ENCODE measurements at regions not wholly inside any gene's neighbourhood (a gene's known extent, or its start where the extent isn't known, plus 50 kb on each side); places are given as distances from the start of the nearest gene placed in this dataset.

DNA sequence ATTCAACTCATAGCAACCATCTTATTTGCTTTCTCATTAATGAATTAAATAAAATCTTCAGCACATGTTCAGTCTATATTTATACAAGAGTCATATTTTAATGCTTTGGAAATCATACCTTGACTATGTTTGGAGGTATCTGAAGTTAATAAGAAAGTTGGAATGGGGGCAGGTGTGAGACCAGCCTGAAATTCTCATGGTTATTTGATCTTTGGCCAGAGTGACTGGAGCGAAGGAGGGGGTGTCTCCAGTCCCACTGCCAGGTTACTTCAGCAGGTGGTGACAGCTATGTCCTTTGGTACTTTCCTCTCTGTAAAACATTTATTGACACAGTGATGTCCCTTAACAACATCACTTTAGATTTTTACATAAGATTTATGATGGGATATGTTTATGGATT lies 318.1 kb upstream of the SGCD start:
- TF ChIP-seq ARNTL (CRISPR knock-in tag; IDR thresholded peaks at IDR 0.05; ENCODE audit: borderline replicate concordance, low read depth) (no peak), RARB (CRISPR knock-in tag; IDR thresholded peaks at IDR 0.05) (no peak), TOX (CRISPR knock-in tag; IDR thresholded peaks at IDR 0.05; ENCODE audit: borderline replicate concordance) (no peak), ZNF565 (CRISPR knock-in tag; conservative IDR thresholded peaks at IDR 0.05; ENCODE audit: low read depth) (no peak), ZFP30 (CRISPR knock-in tag; IDR thresholded peaks at IDR 0.05) (no peak)
- TF ChIP-seq, protein P1, sequence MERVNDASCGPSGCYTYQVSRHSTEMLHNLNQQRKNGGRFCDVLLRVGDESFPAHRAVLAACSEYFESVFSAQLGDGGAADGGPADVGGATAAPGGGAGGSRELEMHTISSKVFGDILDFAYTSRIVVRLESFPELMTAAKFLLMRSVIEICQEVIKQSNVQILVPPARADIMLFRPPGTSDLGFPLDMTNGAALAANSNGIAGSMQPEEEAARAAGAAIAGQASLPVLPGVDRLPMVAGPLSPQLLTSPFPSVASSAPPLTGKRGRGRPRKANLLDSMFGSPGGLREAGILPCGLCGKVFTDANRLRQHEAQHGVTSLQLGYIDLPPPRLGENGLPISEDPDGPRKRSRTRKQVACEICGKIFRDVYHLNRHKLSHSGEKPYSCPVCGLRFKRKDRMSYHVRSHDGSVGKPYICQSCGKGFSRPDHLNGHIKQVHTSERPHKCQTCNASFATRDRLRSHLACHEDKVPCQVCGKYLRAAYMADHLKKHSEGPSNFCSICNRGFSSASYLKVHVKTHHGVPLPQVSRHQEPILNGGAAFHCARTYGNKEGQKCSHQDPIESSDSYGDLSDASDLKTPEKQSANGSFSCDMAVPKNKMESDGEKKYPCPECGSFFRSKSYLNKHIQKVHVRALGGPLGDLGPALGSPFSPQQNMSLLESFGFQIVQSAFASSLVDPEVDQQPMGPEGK (CRISPR knock-in tag; IDR thresholded peaks at IDR 0.05; ENCODE audit: borderline replicate concordance) = no peak
- TF ChIP-seq, protein P2, sequence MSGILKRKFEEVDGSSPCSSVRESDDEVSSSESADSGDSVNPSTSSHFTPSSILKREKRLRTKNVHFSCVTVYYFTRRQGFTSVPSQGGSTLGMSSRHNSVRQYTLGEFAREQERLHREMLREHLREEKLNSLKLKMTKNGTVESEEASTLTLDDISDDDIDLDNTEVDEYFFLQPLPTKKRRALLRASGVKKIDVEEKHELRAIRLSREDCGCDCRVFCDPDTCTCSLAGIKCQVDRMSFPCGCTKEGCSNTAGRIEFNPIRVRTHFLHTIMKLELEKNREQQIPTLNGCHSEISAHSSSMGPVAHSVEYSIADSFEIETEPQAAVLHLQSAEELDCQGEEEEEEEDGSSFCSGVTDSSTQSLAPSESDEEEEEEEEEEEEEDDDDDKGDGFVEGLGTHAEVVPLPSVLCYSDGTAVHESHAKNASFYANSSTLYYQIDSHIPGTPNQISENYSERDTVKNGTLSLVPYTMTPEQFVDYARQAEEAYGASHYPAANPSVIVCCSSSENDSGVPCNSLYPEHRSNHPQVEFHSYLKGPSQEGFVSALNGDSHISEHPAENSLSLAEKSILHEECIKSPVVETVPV (CRISPR knock-in tag; IDR thresholded peaks at IDR 0.05) = no peak

All from SK-N-SH treated with all-trans-retinoic acid at 6 μM for 48 hours (cell line).